GM23338 (cell line): ENCODE measurements at regions not wholly inside any gene's neighbourhood (a gene's known extent, or its start where the extent isn't known, plus 50 kb on each side); places are given as distances from the start of the nearest gene placed in this dataset.

Experiments
- EZH2phosphoT487 ChIP-seq: fragments of 200-600 bp; sonication (generic); IDR thresholded peaks from one replicate; pipeline ENCODE4 v1.8.1; 2018; ENCODE audit warnings: antibody characterized with exemption; ENCODE audit not compliant: unreplicated experiment
- TF ChIP-seq, protein P1 (sequence below), 2 experiments: fragments of 200-600 bp in 1 of 2; sonication (generic) in 1 of 2; conservative IDR thresholded peaks; 2 replicates each; pipeline versions ENCODE4 v1.5.1 to v1.6.1; 2016 to 2017; ENCODE audit warnings: antibody characterized with exemption in 2 of 2, low read depth in 2 of 2, mild to moderate bottlenecking in 2 of 2, moderate library complexity in 1 of 2

DNA sequence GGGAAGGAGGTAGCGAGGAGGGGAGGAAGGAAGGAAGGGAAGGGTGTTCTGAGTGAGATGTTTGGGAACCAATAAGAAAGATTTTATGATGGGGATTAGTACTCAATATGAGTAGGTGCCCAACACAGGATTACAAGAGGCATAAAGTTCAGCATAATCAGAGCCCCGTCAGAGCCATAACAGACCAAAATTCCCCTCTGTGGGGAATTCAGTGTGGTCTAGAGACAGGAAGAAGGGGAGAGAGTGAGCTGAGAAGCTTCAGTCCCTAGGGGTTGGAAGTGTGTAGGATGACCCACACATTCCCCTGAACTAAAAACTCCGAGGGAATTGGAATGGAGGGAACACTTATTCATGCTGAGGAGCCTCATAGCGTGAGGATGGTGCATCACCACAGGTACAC lies 160.3 kb upstream of the SASH1 start:
- TF ChIP-seq EZH2phosphoT487: no peak
- TF ChIP-seq, protein P1, sequence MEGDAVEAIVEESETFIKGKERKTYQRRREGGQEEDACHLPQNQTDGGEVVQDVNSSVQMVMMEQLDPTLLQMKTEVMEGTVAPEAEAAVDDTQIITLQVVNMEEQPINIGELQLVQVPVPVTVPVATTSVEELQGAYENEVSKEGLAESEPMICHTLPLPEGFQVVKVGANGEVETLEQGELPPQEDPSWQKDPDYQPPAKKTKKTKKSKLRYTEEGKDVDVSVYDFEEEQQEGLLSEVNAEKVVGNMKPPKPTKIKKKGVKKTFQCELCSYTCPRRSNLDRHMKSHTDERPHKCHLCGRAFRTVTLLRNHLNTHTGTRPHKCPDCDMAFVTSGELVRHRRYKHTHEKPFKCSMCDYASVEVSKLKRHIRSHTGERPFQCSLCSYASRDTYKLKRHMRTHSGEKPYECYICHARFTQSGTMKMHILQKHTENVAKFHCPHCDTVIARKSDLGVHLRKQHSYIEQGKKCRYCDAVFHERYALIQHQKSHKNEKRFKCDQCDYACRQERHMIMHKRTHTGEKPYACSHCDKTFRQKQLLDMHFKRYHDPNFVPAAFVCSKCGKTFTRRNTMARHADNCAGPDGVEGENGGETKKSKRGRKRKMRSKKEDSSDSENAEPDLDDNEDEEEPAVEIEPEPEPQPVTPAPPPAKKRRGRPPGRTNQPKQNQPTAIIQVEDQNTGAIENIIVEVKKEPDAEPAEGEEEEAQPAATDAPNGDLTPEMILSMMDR (conservative IDR thresholded peaks at IDR 0.05; ENCODE audit: low read depth in 2 of 2): no peak
